Activated CD4-positive, alpha-beta T cell treated with anti-CD3 and anti-CD28 coated beads, Interleukin-2, amount 10 ng/mL, durations not matched to agents 7 days and 5 days (primary cell): ENCODE measurements at regions not wholly inside any gene's neighbourhood (a gene's known extent, or its start where the extent isn't known, plus 50 kb on each side); places are given as distances from the start of the nearest gene placed in this dataset.
"Not testable (repeated sequence)": the region's sequence is repeated elsewhere in the genome, so short reads cannot be mapped to it uniquely, and the experiment has no call there.

Experiments
- CTCF ChIA-PET: fragments of 350-600 bp; sonication (Branson Sonifier 250); formaldehyde crosslinking; loops from one replicate; lab custom pipeline; 2021; ENCODE audit warnings: antibody characterized with exemption; lab: Charles Lee
- POLR2A ChIA-PET: fragments of 350-600 bp; sonication (Branson Sonifier 250); formaldehyde crosslinking; loops from one replicate; lab custom pipeline; 2021; ENCODE audit warnings: antibody characterized with exemption; lab: Charles Lee
- DNase-seq: peaks from one replicate; pipeline ENCODE4 v3.0.0-alpha.2; 2020
- H3K27ac Mint-ChIP-seq: one replicate; pipeline ENCODE4 v1.8.0; 2021; ENCODE audit warnings: mild to moderate bottlenecking, moderate library complexity, mixed read lengths
- H3K27me3 Mint-ChIP-seq: one replicate; pipeline ENCODE4 v1.8.0; 2021; ENCODE audit warnings: mixed read lengths
- H3K36me3 Mint-ChIP-seq: one replicate; pipeline ENCODE4 v1.8.0; 2021; ENCODE audit warnings: low read depth, mixed read lengths
- H3K4me1 Mint-ChIP-seq: one replicate; pipeline ENCODE4 v1.8.0; 2021; ENCODE audit warnings: mixed read lengths
- H3K4me3 Mint-ChIP-seq: one replicate; pipeline ENCODE4 v1.8.0; 2021; ENCODE audit warnings: mild to moderate bottlenecking, moderate library complexity, mixed read lengths
- H3K9me3 Mint-ChIP-seq: one replicate; pipeline ENCODE4 v1.8.0; 2021; ENCODE audit warnings: mixed read lengths

DNA sequence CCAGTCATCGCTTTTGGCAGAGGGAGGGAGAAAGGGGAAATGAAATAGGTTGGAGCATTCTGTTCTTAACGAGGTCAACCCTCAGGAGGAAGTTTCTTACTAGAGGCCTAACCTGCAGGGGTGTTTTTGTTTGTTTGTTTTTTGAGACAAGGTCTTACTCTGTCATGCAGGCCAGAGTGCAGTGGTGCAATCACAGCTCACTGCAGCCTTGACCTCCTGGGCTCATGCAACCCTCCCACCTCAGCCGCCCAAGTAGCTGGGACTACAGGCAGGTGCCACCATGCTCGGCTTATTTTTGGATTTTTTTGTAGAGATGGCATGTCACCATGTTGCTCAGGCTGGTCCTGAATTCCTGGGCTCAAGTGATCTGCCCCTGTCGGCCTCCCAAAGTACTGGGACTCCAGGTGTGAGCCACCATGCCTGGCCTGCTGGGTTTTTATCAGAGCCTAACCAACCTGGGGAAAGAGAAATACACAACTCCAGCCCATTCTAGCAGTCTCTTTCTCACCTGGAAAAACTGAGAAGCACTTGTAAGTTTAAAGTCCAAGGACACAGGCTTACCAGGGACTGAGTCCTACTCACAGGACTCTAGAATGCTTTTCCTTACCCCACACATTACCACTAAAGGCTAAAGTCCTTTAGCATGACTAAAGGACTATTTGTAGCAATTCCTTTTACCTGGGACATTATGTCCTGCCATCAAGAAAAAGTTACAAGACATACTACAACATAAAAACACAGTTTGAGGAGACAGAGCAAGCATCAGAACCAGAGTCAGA is 101.0 kb upstream of the EGFR start:
- no peak overlapping the region for H3K27ac Mint-ChIP-seq
- DNase-seq: no peak
- ChIA-PET CTCF (interaction anchor here (0.7 kb wide), 1 partner anchor 359 kb away, joined by 3 read pairs; no protein-coding TSS in a partner anchor), POLR2A (no interaction called here)
- no peaks in the 10 kb centered on the region for H3K27me3 Mint-ChIP-seq
- no peaks in the 10 kb centered on the region for H3K36me3 Mint-ChIP-seq
- H3K4me1 Mint-ChIP-seq: no peaks in the 10 kb centered on the region
- H3K9me3 Mint-ChIP-seq: no peaks in the 10 kb centered on the region
- H3K4me3 Mint-ChIP-seq: no peak overlapping the region

- no peak overlapping the region for H3K4me3 Mint-ChIP-seq
- DNase-seq: no peak
- H3K4me1 Mint-ChIP-seq: no peaks in the 10 kb centered on the region
- H3K27ac Mint-ChIP-seq: no peak overlapping the region
- ChIA-PET POLR2A (no interaction called here), CTCF (no interaction called here)
- H3K36me3 Mint-ChIP-seq: no peaks in the 10 kb centered on the region
- peaks cover 1% of the 10 kb centered on the region for H3K9me3 Mint-ChIP-seq
- no peaks in the 10 kb centered on the region for H3K27me3 Mint-ChIP-seq
These were observed 97.7 kb upstream of the EGFR start for GRCh38 chr7:54921116-54921515.

GRCh38 chr7:54931532-54931931 is 87.3 kb upstream of the EGFR start:
- H3K36me3 Mint-ChIP-seq: no peaks in the 10 kb centered on the region
- H3K27ac Mint-ChIP-seq: no peak overlapping the region
- H3K4me3 Mint-ChIP-seq: no peak overlapping the region
- peaks cover 2% of the 10 kb centered on the region for H3K4me1 Mint-ChIP-seq
- H3K27me3 Mint-ChIP-seq: peaks cover 36% of the 10 kb centered on the region
- ChIA-PET CTCF (no interaction called here), POLR2A (interaction anchor here (0.6 kb wide), 1 partner anchor 31 kb away, joined by 4 read pairs; no protein-coding TSS in a partner anchor)
- H3K9me3 Mint-ChIP-seq: peaks cover 3% of the 10 kb centered on the region
- no peak for DNase-seq

DNA sequence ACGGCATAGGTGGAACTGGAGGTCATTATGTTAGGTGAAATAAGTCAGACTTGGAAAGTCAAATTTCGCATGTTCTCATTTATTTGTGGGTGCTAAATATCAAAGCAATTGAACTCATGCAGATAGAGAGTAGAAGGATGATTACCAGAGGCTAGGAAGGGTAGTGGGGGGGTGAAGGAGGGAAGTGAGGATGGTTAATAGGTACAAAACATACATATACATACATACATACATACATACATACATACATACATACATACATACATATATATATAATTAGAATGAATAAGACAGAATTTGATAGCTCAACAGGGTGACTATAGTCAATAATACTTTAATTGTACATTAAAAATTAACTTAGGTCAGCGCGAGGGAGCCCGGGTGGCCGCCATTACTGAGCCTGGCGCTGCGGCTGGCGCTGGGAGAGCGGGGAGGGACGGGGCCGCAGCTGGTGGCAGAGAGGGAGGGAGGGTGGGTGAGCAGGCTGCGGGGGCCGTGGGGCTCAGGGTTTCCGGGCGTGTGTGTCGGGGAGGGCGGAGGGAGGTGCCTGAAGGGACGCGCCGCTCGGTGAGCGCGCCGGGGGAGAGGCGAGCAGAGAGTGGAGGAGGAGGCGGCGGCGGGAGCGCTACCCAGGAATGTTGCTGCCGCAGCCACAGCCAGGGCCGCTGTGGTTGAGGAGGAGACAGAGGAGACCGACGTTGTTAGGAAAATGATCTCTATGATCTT is 85.8 kb upstream of the EGFR start:
- no peak overlapping the region for H3K27ac Mint-ChIP-seq

DNA sequence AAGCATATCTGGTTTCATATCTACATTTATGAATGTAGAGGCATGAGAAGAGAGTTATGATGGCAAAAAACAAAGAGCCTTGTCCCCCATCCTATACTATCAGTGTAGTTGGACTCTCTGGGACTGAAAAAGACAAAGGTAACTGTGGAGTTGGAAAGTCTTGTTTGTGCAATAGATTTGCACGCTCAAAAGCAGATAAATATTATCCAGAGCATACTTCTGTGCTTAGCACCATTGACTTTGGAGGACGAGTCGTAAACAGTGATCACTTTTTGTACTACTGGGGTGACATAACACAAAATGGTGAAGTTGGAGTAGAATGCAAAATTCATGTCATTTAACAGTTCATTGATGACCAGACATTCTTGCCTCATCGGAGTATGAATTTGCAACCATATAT is 85.2 kb upstream of the EGFR start:
- H3K27ac Mint-ChIP-seq: no peak overlapping the region
- H3K36me3 Mint-ChIP-seq: no peaks in the 10 kb centered on the region
- H3K4me1 Mint-ChIP-seq: peaks cover 2% of the 10 kb centered on the region
- peaks cover 39% of the 10 kb centered on the region for H3K27me3 Mint-ChIP-seq
- DNase-seq: no peak
- H3K4me3 Mint-ChIP-seq: no peak overlapping the region
- POLR2A ChIA-PET: no interaction called here
- CTCF ChIA-PET: no interaction called here
- H3K9me3 Mint-ChIP-seq: peaks cover 3% of the 10 kb centered on the region

More for the DNA sequence above, 85.8 kb upstream of the EGFR start:
- Mint-ChIP-seq H3K4me1 (peaks cover 2% of the 10 kb centered on the region), H3K36me3 (no peaks in the 10 kb centered on the region), H3K4me3 (no peak overlapping the region), H3K9me3 (peaks cover 3% of the 10 kb centered on the region), H3K27me3 (peaks cover 39% of the 10 kb centered on the region)
- POLR2A ChIA-PET: no interaction called here
- CTCF ChIA-PET: no interaction called here
- DNase-seq: no peak

DNA sequence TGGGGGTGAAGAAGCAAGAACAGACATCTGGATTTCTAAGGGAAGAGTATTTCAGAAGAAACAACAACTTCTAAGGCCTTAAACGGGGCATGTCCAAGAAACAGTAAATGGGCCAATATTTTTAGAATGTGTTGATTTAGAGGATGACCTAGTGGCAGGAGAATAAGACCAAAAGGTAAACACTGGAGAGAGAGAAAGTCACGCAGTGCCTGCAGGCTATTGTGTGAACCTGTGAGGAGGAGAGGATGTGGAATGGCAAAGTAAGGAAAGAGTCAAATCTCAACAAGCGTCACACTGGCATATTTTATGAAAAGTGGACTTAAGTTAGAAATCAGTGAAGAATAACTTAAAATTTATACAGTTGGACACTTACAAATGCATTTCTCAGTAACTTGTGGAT is 78.1 kb upstream of the EGFR start:
- ChIA-PET CTCF (no interaction called here), POLR2A (no interaction called here)
- Mint-ChIP-seq H3K4me3 (no peak overlapping the region), H3K27me3 (peaks cover 5% of the 10 kb centered on the region), H3K4me1 (no peaks in the 10 kb centered on the region), H3K9me3 (no peaks in the 10 kb centered on the region), H3K36me3 (no peaks in the 10 kb centered on the region), H3K27ac (no peak overlapping the region)
- DNase-seq: no peak

- no peaks in the 10 kb centered on the region for H3K4me1 Mint-ChIP-seq
- CTCF ChIA-PET: no interaction called here
- H3K9me3 Mint-ChIP-seq: no peaks in the 10 kb centered on the region
- H3K27ac Mint-ChIP-seq: no peak overlapping the region
- POLR2A ChIA-PET: no interaction called here
- H3K4me3 Mint-ChIP-seq: no peak overlapping the region
- DNase-seq: no peak
- no peaks in the 10 kb centered on the region for H3K27me3 Mint-ChIP-seq
- H3K36me3 Mint-ChIP-seq: no peaks in the 10 kb centered on the region
These were observed 74.6 kb upstream of the EGFR start for GRCh38 chr7:54944179-54944578.

GRCh38 chr7:54946271-54946670 is 72.5 kb upstream of the EGFR start:
- no peaks in the 10 kb centered on the region for H3K4me1 Mint-ChIP-seq
- H3K4me3 Mint-ChIP-seq: no peak overlapping the region
- CTCF ChIA-PET: no interaction called here
- POLR2A ChIA-PET: no interaction called here
- DNase-seq: no peak
- H3K36me3 Mint-ChIP-seq: no peaks in the 10 kb centered on the region
- H3K9me3 Mint-ChIP-seq: no peaks in the 10 kb centered on the region
- H3K27me3 Mint-ChIP-seq: no peaks in the 10 kb centered on the region
- no peak overlapping the region for H3K27ac Mint-ChIP-seq

DNA sequence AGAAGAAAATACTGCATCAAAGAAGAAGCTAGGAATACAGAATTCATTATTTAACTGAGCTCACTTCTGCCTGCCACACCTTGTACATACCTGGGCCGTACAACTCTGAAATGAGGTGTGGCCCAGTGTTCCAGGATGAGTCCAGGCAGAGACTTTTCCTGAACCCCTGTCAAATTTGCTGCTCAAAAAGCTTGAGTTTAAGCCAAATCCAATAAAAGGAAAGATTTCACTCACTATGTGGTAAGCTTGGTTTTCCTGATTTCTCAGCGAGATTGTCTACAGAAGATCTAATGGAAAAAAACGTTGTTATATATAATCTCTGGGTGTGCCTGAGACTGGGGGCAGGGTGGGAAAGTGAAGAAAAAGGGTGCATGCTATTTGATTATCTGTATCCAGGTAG is 72.1 kb upstream of the EGFR start:
- Mint-ChIP-seq H3K27me3 (no peaks in the 10 kb centered on the region), H3K4me3 (no peak overlapping the region), H3K9me3 (no peaks in the 10 kb centered on the region), H3K4me1 (no peaks in the 10 kb centered on the region), H3K36me3 (no peaks in the 10 kb centered on the region), H3K27ac (no peak overlapping the region)
- CTCF ChIA-PET: no interaction called here
- POLR2A ChIA-PET: no interaction called here
- no peak for DNase-seq

DNA sequence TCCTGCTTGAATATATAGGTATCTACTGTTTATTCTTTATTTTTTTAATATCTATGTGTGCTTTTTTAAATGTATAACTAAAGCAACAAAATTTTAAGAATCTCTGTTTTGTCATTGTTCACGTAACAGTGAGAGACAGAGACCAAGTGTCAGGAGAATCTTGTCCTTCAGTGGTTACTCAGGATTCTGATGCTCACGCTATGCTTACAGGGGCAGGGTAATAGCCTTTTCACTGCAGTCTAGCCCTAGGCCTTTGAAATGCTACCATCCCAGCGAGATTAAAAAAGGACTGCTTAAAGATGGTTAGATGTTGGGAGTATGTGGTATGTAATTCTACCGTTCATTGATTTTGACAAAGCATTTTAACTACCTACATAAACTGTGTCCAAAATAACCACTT is 71.6 kb upstream of the EGFR start:
- Mint-ChIP-seq H3K9me3 (no peaks in the 10 kb centered on the region), H3K4me1 (no peaks in the 10 kb centered on the region), H3K27me3 (no peaks in the 10 kb centered on the region), H3K4me3 (no peak overlapping the region), H3K36me3 (no peaks in the 10 kb centered on the region), H3K27ac (no peak overlapping the region)
- POLR2A ChIA-PET: no interaction called here
- CTCF ChIA-PET: no interaction called here
- DNase-seq: no peak

- H3K27ac Mint-ChIP-seq, H3K4me1 Mint-ChIP-seq, H3K36me3 Mint-ChIP-seq, H3K4me3 Mint-ChIP-seq, DNase-seq, POLR2A ChIA-PET, H3K9me3 Mint-ChIP-seq, CTCF ChIA-PET, H3K27me3 Mint-ChIP-seq: not testable (repeated sequence)
These were observed 69.3 kb upstream of the EGFR start for GRCh38 chr7:54949514-54949913.

GRCh38 chr7:54955296-54955695 is 63.5 kb upstream of the EGFR start:
- POLR2A ChIA-PET: no interaction called here
- Mint-ChIP-seq H3K36me3 (no peaks in the 10 kb centered on the region), H3K27ac (no peak overlapping the region), H3K9me3 (no peaks in the 10 kb centered on the region), H3K4me3 (no peak overlapping the region), H3K4me1 (no peaks in the 10 kb centered on the region), H3K27me3 (no peaks in the 10 kb centered on the region)
- CTCF ChIA-PET: no interaction called here
- DNase-seq: no peak

DNA sequence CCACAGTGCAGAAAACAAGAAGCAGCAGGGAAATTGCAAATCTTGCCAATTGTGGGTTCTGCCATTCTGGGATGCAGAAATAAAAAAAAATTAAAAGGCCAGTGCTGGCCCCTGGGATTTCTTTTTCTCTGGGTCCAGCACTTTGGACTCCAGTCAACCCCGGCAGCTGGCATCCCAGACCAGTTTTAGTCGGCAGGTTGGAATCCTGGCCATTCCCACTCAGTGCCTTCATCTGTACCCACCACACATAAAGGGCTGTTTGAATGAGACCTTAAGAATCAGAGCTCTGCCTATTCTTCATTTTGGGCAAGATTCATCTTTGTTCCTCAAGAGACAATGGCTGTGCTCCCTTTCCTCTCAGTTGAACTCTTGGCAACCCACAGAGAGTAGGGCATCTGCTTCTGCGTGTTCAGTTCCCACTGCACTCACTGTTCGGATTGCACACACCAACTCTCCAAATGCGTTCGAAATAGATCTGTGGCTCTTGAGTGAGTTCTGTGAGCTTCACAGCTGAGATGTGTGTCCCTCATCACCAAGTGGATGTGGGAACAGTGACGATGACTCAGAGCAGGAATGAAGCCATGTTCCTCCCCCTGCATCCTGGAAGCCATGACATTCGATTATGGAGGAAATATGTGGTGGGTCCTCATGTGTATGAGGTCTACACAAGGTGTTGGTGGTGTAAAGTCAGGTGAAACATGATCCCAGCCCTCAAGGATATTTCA is 63.0 kb upstream of the EGFR start:
- Mint-ChIP-seq H3K4me3 (no peak overlapping the region), H3K9me3 (no peaks in the 10 kb centered on the region), H3K4me1 (no peaks in the 10 kb centered on the region), H3K27me3 (no peaks in the 10 kb centered on the region), H3K36me3 (no peaks in the 10 kb centered on the region), H3K27ac (no peak overlapping the region)
- no peak for DNase-seq
- CTCF ChIA-PET: no interaction called here
- POLR2A ChIA-PET: no interaction called here
